ENCODE measurements at regions not wholly inside any gene's neighbourhood (a gene's known extent, or its start where the extent isn't known, plus 50 kb on each side); places are given as distances from the start of the nearest gene placed in this dataset.

DNA sequence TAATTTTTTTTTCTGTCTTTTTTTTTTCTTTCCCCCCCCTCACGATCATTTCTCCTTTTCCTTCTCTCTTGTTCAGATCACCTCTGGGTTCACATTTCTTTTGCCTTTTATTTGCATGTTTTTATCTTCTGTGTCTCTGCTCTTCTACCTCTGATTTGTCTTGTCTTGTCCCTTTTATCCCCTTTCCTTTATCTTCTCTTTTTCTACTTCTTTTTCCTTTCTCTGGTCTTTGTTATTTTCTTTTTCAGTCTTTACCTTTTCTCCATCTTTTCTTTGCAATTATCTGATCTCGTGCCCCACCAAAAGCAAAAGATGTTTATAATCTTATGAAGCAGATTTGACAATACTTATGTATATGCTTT lies 77.8 kb upstream of the RAP1B start:
- TF ChIP-seq, protein P1, sequence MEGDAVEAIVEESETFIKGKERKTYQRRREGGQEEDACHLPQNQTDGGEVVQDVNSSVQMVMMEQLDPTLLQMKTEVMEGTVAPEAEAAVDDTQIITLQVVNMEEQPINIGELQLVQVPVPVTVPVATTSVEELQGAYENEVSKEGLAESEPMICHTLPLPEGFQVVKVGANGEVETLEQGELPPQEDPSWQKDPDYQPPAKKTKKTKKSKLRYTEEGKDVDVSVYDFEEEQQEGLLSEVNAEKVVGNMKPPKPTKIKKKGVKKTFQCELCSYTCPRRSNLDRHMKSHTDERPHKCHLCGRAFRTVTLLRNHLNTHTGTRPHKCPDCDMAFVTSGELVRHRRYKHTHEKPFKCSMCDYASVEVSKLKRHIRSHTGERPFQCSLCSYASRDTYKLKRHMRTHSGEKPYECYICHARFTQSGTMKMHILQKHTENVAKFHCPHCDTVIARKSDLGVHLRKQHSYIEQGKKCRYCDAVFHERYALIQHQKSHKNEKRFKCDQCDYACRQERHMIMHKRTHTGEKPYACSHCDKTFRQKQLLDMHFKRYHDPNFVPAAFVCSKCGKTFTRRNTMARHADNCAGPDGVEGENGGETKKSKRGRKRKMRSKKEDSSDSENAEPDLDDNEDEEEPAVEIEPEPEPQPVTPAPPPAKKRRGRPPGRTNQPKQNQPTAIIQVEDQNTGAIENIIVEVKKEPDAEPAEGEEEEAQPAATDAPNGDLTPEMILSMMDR (conservative IDR thresholded peaks at IDR 0.05; ENCODE audit: low read depth, low read length): no peak
- no peak for TF ChIP-seq EZH2phosphoT487 (IDR thresholded peaks at IDR 0.05; ENCODE audit: borderline replicate concordance, low read length)
